GM21825 (cell line): ENCODE measurements at regions not wholly inside any gene's neighbourhood (a gene's known extent, or its start where the extent isn't known, plus 50 kb on each side); places are given as distances from the start of the nearest gene placed in this dataset.

ENCODE experiments used
- ATAC-seq: cut with Tn5 transposase; IDR thresholded peaks from one replicate; pipeline ENCODE4 v1.9.1; 2021; ENCODE audit warnings: mild to moderate bottlenecking, moderate library complexity; ENCODE audit not compliant: unreplicated experiment

- ATAC-seq = no peak
These were observed 477.4 kb downstream of the TCERG1L start for GRCh38 chr10:130834170-130834569.

GRCh38 chr10:130834573-130834972 is 476.9 kb downstream of the TCERG1L start:
- no peak for ATAC-seq

GRCh38 chr10:130835068-130835467 is 476.5 kb downstream of the TCERG1L start:
- ATAC-seq = no peak

GRCh38 chr10:130836344-130836743 is 475.2 kb downstream of the TCERG1L start:
- no peak for ATAC-seq

- no peak for ATAC-seq
These were observed 468.4 kb downstream of the TCERG1L start for GRCh38 chr10:130843051-130843653.

- ATAC-seq = no peak
These were observed 467.2 kb downstream of the TCERG1L start for GRCh38 chr10:130844310-130844709.

- ATAC-seq = no peak
These were observed 464.4 kb downstream of the TCERG1L start for GRCh38 chr10:130847170-130847569.

- ATAC-seq = no peak
These were observed 462.7 kb downstream of the TCERG1L start for GRCh38 chr10:130848855-130849254.

GRCh38 chr10:130854151-130854550 is 457.4 kb downstream of the TCERG1L start:
- ATAC-seq = no peak

- no peak for ATAC-seq
These were observed 453.8 kb downstream of the TCERG1L start for GRCh38 chr10:130857631-130858295.

- no peak for ATAC-seq
These were observed 452.9 kb downstream of the TCERG1L start for GRCh38 chr10:130858626-130859025.

GRCh38 chr10:130859427-130859826 is 452.1 kb downstream of the TCERG1L start:
- ATAC-seq = no peak

GRCh38 chr10:130862122-130862521 is 449.4 kb downstream of the TCERG1L start:
- no peak for ATAC-seq

GRCh38 chr10:130862626-130863025 is 448.9 kb downstream of the TCERG1L start:
- no peak for ATAC-seq

GRCh38 chr10:130863044-130863443 is 448.5 kb downstream of the TCERG1L start:
- no peak for ATAC-seq

GRCh38 chr10:130864961-130865818 is 446.3 kb downstream of the TCERG1L start:
- no peak for ATAC-seq

GRCh38 chr10:130866857-130867256 is 444.7 kb downstream of the TCERG1L start:
- no peak for ATAC-seq

- ATAC-seq = no peak
These were observed 443.9 kb downstream of the TCERG1L start for GRCh38 chr10:130867446-130868194.

GRCh38 chr10:130869179-130869841 is 442.2 kb downstream of the TCERG1L start:
- ATAC-seq = no peak

- ATAC-seq = no peak
These were observed 440.1 kb downstream of the TCERG1L start for GRCh38 chr10:130871406-130871805.

- no peak for ATAC-seq
These were observed 437.9 kb downstream of the TCERG1L start for GRCh38 chr10:130873636-130874035.
